Calu3 (cell line): ENCODE measurements at regions not wholly inside any gene's neighbourhood (a gene's known extent, or its start where the extent isn't known, plus 50 kb on each side); places are given as distances from the start of the nearest gene placed in this dataset.

Source experiments
- BruUV-seq: library from RNA; stranded (reverse); fragments of 400-500 nt; replicated peaks from 2 replicates; lab custom pipeline; 2021; lab: Mats Ljungman, UMichigan
- CTCF ChIA-PET: fragments of 300-600 bp; sonication (Branson Sonifier 250); formaldehyde crosslinking; loops from one replicate; lab custom pipeline; 2022; ENCODE audit warnings: antibody characterized with exemption; lab: Charles Lee
- DNase-seq: peaks from one replicate; pipeline ENCODE4 v3.0.0; 2022
- H3K27ac Mint-ChIP-seq: one replicate; pipeline ENCODE4 v1.8.0; 2022; ENCODE audit warnings: mixed read lengths; ENCODE audit not compliant: unreplicated experiment
- H3K27me3 Mint-ChIP-seq: one replicate; pipeline ENCODE4 v1.8.0; 2022; ENCODE audit warnings: mixed read lengths; ENCODE audit not compliant: unreplicated experiment
- H3K36me3 Mint-ChIP-seq: one replicate; pipeline ENCODE4 v1.8.0; 2022; ENCODE audit warnings: mild to moderate bottlenecking, moderate library complexity, mixed read lengths; ENCODE audit not compliant: insufficient read depth, unreplicated experiment
- H3K4me1 Mint-ChIP-seq: one replicate; pipeline ENCODE4 v1.8.0; 2022; ENCODE audit warnings: mild to moderate bottlenecking, low read depth, mixed read lengths; ENCODE audit not compliant: unreplicated experiment
- H3K4me3 Mint-ChIP-seq: one replicate; pipeline ENCODE4 v1.8.0; 2022; ENCODE audit warnings: mild to moderate bottlenecking, low read depth, moderate library complexity, mixed read lengths; ENCODE audit not compliant: unreplicated experiment
- H3K9me3 Mint-ChIP-seq: one replicate; pipeline ENCODE4 v1.8.0; 2022; ENCODE audit warnings: low read depth, mixed read lengths; ENCODE audit not compliant: unreplicated experiment
- CTCF ChIP-seq: fragments of 200-600 bp; IDR thresholded peaks from one replicate; pipeline ENCODE4 v1.8.0; 2022; ENCODE audit warnings: antibody characterized with exemption; ENCODE audit not compliant: unreplicated experiment
- intact Hi-C: fragments of 100-400 bp; cut with micrococcal nuclease; formaldehyde crosslinking; loops from one replicate; pipeline ENCODE4 v1.10.0; 2022; ENCODE audit not compliant: unreplicated experiment

GRCh38 chr1:98368995-98369394 is 292.5 kb upstream of the SNX7 start:
- intact Hi-C loops = no loop called here
- Mint-ChIP-seq H3K27ac (no peak overlapping the region), H3K4me3 (no peak overlapping the region), H3K27me3 (no peaks in the 10 kb centered on the region), H3K4me1 (peaks cover 14% of the 10 kb centered on the region), H3K36me3 (no peaks in the 10 kb centered on the region), H3K9me3 (no peaks in the 10 kb centered on the region)
- BruUV-seq = no TSS peak
- CTCF ChIA-PET = no interaction called here
- DNase-seq = no peak
- TF ChIP-seq CTCF = no peak

DNA sequence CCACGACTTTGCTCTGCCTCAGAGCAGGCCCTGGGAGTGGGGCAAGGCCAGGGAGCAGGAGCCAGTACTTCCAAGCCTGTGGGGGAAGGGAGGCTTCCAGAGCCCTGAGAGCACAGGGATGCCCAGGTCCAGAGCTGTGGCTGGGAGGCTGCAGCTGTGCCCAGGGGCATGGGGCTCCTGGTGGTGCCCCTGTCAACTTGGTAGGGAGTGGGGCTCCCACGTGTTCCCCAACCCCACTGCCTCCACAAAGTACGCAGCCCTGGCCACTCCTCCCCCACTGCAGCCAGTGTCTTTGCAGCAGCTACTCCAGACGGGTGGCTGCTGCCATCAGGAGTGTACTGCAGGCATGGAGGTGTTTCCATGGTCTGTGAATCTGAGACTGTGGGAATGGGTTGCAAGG is 294.1 kb upstream of the SNX7 start:
- no TSS peak for BruUV-seq
- intact Hi-C loops = no loop called here
- DNase-seq = no peak
- no peaks in the 10 kb centered on the region for H3K27me3 Mint-ChIP-seq
- peaks cover 14% of the 10 kb centered on the region for H3K4me1 Mint-ChIP-seq
- H3K27ac Mint-ChIP-seq = no peak overlapping the region
- H3K36me3 Mint-ChIP-seq = no peaks in the 10 kb centered on the region
- H3K4me3 Mint-ChIP-seq = no peak overlapping the region
- H3K9me3 Mint-ChIP-seq = peaks cover 5% of the 10 kb centered on the region
- no peak for TF ChIP-seq CTCF
- CTCF ChIA-PET = no interaction called here

GRCh38 chr1:98366343-98366742 is 295.2 kb upstream of the SNX7 start:
- intact Hi-C loops = no loop called here
- Mint-ChIP-seq H3K4me1 (peaks cover 14% of the 10 kb centered on the region), H3K27me3 (no peaks in the 10 kb centered on the region), H3K4me3 (no peak overlapping the region), H3K36me3 (no peaks in the 10 kb centered on the region), H3K27ac (no peak overlapping the region), H3K9me3 (peaks cover 7% of the 10 kb centered on the region)
- no peak for TF ChIP-seq CTCF
- no TSS peak for BruUV-seq
- CTCF ChIA-PET = no interaction called here
- no peak for DNase-seq

GRCh38 chr1:98364544-98364943 is 297.0 kb upstream of the SNX7 start:
- no peak overlapping the region for H3K4me3 Mint-ChIP-seq
- H3K36me3 Mint-ChIP-seq = no peaks in the 10 kb centered on the region
- peaks cover 9% of the 10 kb centered on the region for H3K4me1 Mint-ChIP-seq
- H3K9me3 Mint-ChIP-seq = peaks cover 7% of the 10 kb centered on the region
- no peak for DNase-seq
- CTCF ChIA-PET = interaction anchor here (0.5 kb wide), 1 partner anchor 61 kb away, joined by 3 read pairs; no protein-coding TSS in a partner anchor
- BruUV-seq = no TSS peak
- H3K27me3 Mint-ChIP-seq = no peaks in the 10 kb centered on the region
- TF ChIP-seq CTCF = no peak
- intact Hi-C loops = no loop called here
- H3K27ac Mint-ChIP-seq = no peak overlapping the region
